ENCODE measurements at regions not wholly inside any gene's neighbourhood (a gene's known extent, or its start where the extent isn't known, plus 50 kb on each side); places are given as distances from the start of the nearest gene placed in this dataset.

DNA sequence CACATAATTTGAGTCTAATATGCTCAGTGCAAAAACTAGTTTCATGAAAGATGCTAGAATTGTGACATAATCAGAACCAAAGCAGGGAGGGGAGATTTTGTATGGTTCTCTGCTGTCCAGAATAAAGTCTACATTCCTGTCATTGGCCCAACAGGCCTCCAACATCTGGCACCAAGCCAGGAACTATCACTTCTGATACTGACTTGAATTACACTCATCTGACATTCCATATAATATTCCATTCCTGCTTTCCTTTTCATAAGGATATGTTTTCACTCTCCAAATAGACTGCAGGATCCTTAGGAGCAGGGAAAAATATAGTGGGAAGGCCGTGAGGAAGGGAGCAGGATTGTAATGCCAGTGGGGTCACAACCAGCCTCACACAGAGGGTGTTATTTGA, 84.6 kb upstream of the BTN3A2 start (continued):
- TF ChIP-seq EZH2phosphoT487 (IDR thresholded peaks at IDR 0.05; ENCODE audit: unreplicated experiment): no peak
- TF ChIP-seq JUNB (IDR thresholded peaks at IDR 0.05; ENCODE audit: unreplicated experiment): no peak
- no peak for TF ChIP-seq CREB1 (CRISPR knock-in tag; IDR thresholded peaks at IDR 0.05; ENCODE audit: low read depth)
- no peak for TF ChIP-seq ZNF114 (CRISPR knock-in tag; IDR thresholded peaks at IDR 0.05)
- TF ChIP-seq, protein P1, sequence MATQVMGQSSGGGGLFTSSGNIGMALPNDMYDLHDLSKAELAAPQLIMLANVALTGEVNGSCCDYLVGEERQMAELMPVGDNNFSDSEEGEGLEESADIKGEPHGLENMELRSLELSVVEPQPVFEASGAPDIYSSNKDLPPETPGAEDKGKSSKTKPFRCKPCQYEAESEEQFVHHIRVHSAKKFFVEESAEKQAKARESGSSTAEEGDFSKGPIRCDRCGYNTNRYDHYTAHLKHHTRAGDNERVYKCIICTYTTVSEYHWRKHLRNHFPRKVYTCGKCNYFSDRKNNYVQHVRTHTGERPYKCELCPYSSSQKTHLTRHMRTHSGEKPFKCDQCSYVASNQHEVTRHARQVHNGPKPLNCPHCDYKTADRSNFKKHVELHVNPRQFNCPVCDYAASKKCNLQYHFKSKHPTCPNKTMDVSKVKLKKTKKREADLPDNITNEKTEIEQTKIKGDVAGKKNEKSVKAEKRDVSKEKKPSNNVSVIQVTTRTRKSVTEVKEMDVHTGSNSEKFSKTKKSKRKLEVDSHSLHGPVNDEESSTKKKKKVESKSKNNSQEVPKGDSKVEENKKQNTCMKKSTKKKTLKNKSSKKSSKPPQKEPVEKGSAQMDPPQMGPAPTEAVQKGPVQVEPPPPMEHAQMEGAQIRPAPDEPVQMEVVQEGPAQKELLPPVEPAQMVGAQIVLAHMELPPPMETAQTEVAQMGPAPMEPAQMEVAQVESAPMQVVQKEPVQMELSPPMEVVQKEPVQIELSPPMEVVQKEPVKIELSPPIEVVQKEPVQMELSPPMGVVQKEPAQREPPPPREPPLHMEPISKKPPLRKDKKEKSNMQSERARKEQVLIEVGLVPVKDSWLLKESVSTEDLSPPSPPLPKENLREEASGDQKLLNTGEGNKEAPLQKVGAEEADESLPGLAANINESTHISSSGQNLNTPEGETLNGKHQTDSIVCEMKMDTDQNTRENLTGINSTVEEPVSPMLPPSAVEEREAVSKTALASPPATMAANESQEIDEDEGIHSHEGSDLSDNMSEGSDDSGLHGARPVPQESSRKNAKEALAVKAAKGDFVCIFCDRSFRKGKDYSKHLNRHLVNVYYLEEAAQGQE (IDR thresholded peaks at IDR 0.05; ENCODE audit: unreplicated experiment): no peak

DNA sequence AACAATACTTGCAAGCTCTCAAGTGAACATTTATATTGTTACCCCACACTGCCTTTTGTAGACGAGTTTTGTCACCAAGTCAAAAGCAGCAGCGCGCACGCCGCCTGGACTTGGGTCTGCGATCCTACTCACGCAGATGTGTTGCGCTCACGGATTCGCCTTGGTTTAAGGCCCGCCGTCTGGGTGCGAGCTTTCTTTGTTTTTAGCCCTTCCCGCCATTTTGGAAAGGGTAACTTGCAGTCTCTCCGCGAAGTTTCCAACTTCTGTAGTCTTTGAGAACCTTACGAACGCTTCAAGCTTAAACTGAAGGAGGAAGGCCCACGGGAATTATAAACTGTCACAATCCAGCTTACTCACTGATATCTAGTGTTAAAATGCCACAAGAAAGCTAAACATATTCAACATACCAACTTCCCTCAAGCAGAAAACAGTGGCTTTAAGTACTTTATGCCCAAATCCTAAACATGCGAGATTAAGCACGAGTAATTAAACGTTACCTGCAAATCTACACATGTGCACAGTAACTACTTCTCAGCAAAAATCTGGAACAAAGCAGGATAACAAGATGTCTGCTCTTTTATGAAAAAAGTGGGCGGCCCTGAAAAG, 80.4 kb upstream of the BTN3A2 start:
- Mint-ChIP-seq H3K27ac (peak overlapping the region; percentile 100), H3K27me3 (ENCODE audit: insufficient read depth, low read depth, poor library complexity) (peaks cover 35% of the 10 kb centered on the region), H3K4me1 (peaks cover 6% of the 10 kb centered on the region), H3K9me3 (peaks cover 10% of the 10 kb centered on the region), H3K4me3 (peak overlapping the region; percentile 96), H3K36me3 (ENCODE audit: low read depth) (peaks cover 17% of the 10 kb centered on the region)
- Histone ChIP-seq H3K4me1 (ENCODE audit: insufficient read depth) (no peaks in the 10 kb centered on the region), H3F3A (replicated peaks; ENCODE audit: low read depth) (peaks cover 7% of the 10 kb centered on the region), H3K9me2 (ENCODE audit: insufficient read depth) (no peaks in the 10 kb centered on the region), H4K20me1 (replicated peaks; ENCODE audit: insufficient read depth) (no peaks in the 10 kb centered on the region), H3K79me2 (replicated peaks; ENCODE audit: insufficient read depth) (peaks cover 13% of the 10 kb centered on the region), H3K36me3 (ENCODE audit: insufficient read depth) (no peaks in the 10 kb centered on the region; the same call in 1 of the 2 replicates), H3K27ac (ENCODE audit: low read depth) (peak overlapping the region; percentile 99), H2AFZ (no peak overlapping the region), H3K4me2 (peak overlapping the region; percentile 80), H3K4me3 (peak overlapping the region; percentile 84), H3K27me3 (ENCODE audit: insufficient read depth) (no peaks in the 10 kb centered on the region)
- TF ChIP-seq POLR2AphosphoS5 (IDR thresholded peaks at IDR 0.05; ENCODE audit: low read depth): no peak
- ATAC-seq: peak; percentile 47
- DNase-seq (ENCODE audit: low spot score): peak; percentile 81

DNA sequence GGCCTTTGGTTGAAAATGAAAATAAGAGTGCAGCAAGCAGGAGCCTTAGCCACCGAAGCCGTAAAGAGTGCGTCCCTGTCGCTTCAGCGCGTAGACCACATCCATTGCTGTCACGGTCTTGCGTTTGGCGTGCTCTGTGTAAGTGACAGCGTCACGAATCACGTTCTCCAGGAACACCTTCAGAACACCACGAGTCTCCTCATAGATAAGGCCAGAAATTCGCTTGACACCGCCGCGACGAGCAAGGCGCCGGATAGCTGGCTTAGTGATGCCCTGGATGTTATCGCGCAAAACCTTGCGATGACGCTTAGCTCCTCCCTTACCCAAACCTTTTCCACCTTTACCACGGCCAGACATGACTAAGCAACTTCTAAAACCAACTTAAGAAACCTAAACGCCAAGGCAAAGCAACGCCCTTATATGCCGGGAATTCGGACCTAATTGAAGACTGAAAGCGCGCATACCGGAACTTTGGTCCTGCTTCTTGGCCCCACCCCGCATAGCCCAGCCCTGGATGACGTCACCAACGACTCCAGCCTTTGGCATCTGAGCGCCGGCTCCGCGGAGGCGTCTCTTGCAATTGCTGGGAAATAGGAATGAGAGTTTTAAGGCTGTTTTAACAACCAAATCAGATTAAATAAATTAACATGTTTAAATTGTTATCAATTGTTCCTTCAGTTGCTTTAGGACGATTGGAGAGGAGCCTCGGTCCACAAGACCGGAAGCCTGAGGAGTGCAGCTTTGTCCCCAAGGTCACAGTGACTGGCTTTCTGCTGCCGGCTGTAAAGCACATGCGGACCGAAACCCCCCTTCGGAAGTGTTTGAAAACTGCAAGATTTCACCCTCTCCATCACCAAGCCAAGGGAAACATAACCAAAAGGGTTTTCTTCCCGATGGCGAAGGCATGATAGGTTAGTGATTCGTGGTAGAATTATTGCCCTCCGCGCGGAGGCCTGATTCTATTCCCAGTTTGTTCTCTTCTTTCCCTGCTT, 79.6 kb upstream of the BTN3A2 start:
- H4K20me1 ChIP-seq (replicated peaks; ENCODE audit: insufficient read depth): no peaks in the 10 kb centered on the region
- H3K9me2 ChIP-seq (ENCODE audit: insufficient read depth): no peaks in the 10 kb centered on the region
- H3K27ac ChIP-seq (ENCODE audit: low read depth): peak overlapping the region; percentile 99
- peak overlapping the region; percentile 100 for H3K27ac Mint-ChIP-seq
- no peaks in the 10 kb centered on the region for H3K4me1 ChIP-seq (ENCODE audit: insufficient read depth)
- H3K27me3 Mint-ChIP-seq (ENCODE audit: insufficient read depth, low read depth, poor library complexity): peaks cover 35% of the 10 kb centered on the region
- H3K4me2 ChIP-seq: peak overlapping the region; percentile 80
- no peaks in the 10 kb centered on the region; the same call in 1 of the 2 replicates for H3K36me3 ChIP-seq (ENCODE audit: insufficient read depth)
- peaks cover 6% of the 10 kb centered on the region for H3K4me1 Mint-ChIP-seq
- peak overlapping the region; percentile 84 for H3K4me3 ChIP-seq
- H3K79me2 ChIP-seq (replicated peaks; ENCODE audit: insufficient read depth): peaks cover 13% of the 10 kb centered on the region
- peak overlapping the region; percentile 96 for H3K4me3 Mint-ChIP-seq
- ATAC-seq (peak; percentile 72), DNase-seq (ENCODE audit: low spot score) (peak; percentile 100)
- no peaks in the 10 kb centered on the region for H3K27me3 ChIP-seq (ENCODE audit: insufficient read depth)
- peaks cover 7% of the 10 kb centered on the region for H3F3A ChIP-seq (replicated peaks; ENCODE audit: low read depth)
- peaks cover 10% of the 10 kb centered on the region for H3K9me3 Mint-ChIP-seq
- no peak overlapping the region for H2AFZ ChIP-seq
- H3K36me3 Mint-ChIP-seq (ENCODE audit: low read depth): peaks cover 17% of the 10 kb centered on the region
- TF ChIP-seq, protein P1 (IDR thresholded peaks at IDR 0.05; ENCODE audit: unreplicated experiment): no peak
- TF ChIP-seq POLR2AphosphoS5 (IDR thresholded peaks at IDR 0.05; ENCODE audit: low read depth) (peak; percentile 100), ZNF114 (CRISPR knock-in tag; IDR thresholded peaks at IDR 0.05) (no peak)
- TF ChIP-seq, protein P2, sequence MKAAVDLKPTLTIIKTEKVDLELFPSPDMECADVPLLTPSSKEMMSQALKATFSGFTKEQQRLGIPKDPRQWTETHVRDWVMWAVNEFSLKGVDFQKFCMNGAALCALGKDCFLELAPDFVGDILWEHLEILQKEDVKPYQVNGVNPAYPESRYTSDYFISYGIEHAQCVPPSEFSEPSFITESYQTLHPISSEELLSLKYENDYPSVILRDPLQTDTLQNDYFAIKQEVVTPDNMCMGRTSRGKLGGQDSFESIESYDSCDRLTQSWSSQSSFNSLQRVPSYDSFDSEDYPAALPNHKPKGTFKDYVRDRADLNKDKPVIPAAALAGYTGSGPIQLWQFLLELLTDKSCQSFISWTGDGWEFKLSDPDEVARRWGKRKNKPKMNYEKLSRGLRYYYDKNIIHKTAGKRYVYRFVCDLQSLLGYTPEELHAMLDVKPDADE (IDR thresholded peaks at IDR 0.05): peak; percentile 75
